Suprapubic skin (tissue), 4 donors: ENCODE measurements at regions not wholly inside any gene's neighbourhood (a gene's known extent, or its start where the extent isn't known, plus 50 kb on each side); places are given as distances from the start of the nearest gene placed in this dataset.
"Not testable (repeated sequence)": the region's sequence is repeated elsewhere in the genome, so short reads cannot be mapped to it uniquely, and the experiment has no call there.

Experiments
- DNase-seq, 2 donors: peaks; one replicate each; pipeline ENCODE4 v3.0.0-alpha.2; 2019; ENCODE audit warnings: low spot score in 2 of 2
- H3K27ac ChIP-seq: fragments of 200-600 bp; sonication (generic); one replicate; pipeline ENCODE4 v1.5.1; 2019
- H3K27me3 ChIP-seq: fragments of 200-600 bp; sonication (generic); one replicate; pipeline ENCODE4 v1.5.1; 2019
- H3K36me3 ChIP-seq: fragments of 200-600 bp; sonication (generic); one replicate; pipeline ENCODE4 v1.5.1; 2019
- H3K4me1 ChIP-seq: fragments of 200-600 bp; sonication (generic); one replicate; pipeline ENCODE4 v1.5.1; 2019
- H3K4me3 ChIP-seq: fragments of 200-600 bp; sonication (generic); one replicate; pipeline ENCODE4 v1.5.1; 2019; ENCODE audit warnings: mild to moderate bottlenecking
- H3K9me3 ChIP-seq: fragments of 200-600 bp; sonication (generic); one replicate; pipeline ENCODE4 v1.5.1; 2019
- EP300 ChIP-seq: sonication (generic); formaldehyde crosslinking; IDR thresholded peaks from one replicate; pipeline ENCODE4 v1.6.1; 2017; ENCODE audit warnings: antibody characterized with exemption
- POLR2A ChIP-seq, 2 donors: fragments of 450-650 bp; IDR thresholded peaks; one replicate each; pipeline ENCODE4 v1.6.1; 2017; ENCODE audit warnings: antibody characterized with exemption in 2 of 2, mild to moderate bottlenecking in 2 of 2, moderate library complexity in 2 of 2
- POLR2AphosphoS5 ChIP-seq, 3 donors: sonication (generic); formaldehyde crosslinking; IDR thresholded peaks; one replicate each; pipeline ENCODE4 v1.6.1; 2017; ENCODE audit warnings: antibody characterized with exemption in 3 of 3
- WGBS: methylation state at CpG from one replicate; pipeline ENCODE4 v1.1.5; 2018; 5-methylcytosine and 5-hydroxymethylcytosine counted together
- TF ChIP-seq, protein P1 (sequence below), 2 donors: fragments of 200-600 bp in 1 of 2; fragments of 450-650 bp in 1 of 2; sonication (generic) in 1 of 2; IDR thresholded peaks; one replicate each; pipeline ENCODE4 v1.5.1; 2016 to 2019; ENCODE audit warnings: antibody characterized with exemption in 2 of 2, mild to moderate bottlenecking in 1 of 2, moderate library complexity in 1 of 2

GRCh38 chr1:172843444-172843843 is 184.5 kb downstream of the FASLG start:
- Histone ChIP-seq H3K4me3 (no peak overlapping the region), H3K27me3 (no peaks in the 10 kb centered on the region), H3K27ac (no peak overlapping the region), H3K36me3 (no peaks in the 10 kb centered on the region), H3K4me1 (peaks cover 6% of the 10 kb centered on the region), H3K9me3 (no peaks in the 10 kb centered on the region)
- no peak for TF ChIP-seq POLR2AphosphoS5 (IDR thresholded peaks at IDR 0.05)
- TF ChIP-seq EP300, result no peak
- no peak for TF ChIP-seq POLR2A (IDR thresholded peaks at IDR 0.05)
- TF ChIP-seq, protein P1, sequence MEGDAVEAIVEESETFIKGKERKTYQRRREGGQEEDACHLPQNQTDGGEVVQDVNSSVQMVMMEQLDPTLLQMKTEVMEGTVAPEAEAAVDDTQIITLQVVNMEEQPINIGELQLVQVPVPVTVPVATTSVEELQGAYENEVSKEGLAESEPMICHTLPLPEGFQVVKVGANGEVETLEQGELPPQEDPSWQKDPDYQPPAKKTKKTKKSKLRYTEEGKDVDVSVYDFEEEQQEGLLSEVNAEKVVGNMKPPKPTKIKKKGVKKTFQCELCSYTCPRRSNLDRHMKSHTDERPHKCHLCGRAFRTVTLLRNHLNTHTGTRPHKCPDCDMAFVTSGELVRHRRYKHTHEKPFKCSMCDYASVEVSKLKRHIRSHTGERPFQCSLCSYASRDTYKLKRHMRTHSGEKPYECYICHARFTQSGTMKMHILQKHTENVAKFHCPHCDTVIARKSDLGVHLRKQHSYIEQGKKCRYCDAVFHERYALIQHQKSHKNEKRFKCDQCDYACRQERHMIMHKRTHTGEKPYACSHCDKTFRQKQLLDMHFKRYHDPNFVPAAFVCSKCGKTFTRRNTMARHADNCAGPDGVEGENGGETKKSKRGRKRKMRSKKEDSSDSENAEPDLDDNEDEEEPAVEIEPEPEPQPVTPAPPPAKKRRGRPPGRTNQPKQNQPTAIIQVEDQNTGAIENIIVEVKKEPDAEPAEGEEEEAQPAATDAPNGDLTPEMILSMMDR (IDR thresholded peaks at IDR 0.05), result no peak
- WGBS, result 41% methylated on average over 2 of the region's 2 CpGs
- no peak for DNase-seq

DNA sequence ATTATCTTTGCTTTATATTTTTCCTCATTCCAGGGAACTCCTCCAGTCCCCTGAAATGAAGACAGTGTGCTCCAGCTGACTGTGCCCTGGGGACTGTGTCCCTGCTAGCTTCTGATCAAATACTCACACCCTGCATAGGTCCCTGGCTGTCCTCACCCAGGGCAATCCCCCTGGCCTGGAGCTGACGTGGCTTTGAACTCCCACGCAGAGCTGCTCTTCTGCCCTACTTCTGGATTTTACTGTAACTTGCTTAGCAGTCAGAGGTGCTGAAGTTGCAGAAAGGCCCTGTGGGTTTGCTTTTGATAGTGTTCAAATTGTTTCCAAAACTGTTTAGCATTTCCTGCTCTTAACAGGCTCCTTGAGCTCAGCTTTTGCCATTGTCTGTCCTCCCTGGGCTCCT is 186.5 kb downstream of the FASLG start:
- Histone ChIP-seq H3K9me3 (no peaks in the 10 kb centered on the region), H3K4me3 (no peak overlapping the region), H3K27ac (no peak overlapping the region), H3K36me3 (no peaks in the 10 kb centered on the region), H3K4me1 (peaks cover 6% of the 10 kb centered on the region), H3K27me3 (no peaks in the 10 kb centered on the region)
- no peak for DNase-seq
- WGBS, result 43% methylated on average over 2 of the region's 2 CpGs
- TF ChIP-seq POLR2AphosphoS5 (IDR thresholded peaks at IDR 0.05) (no peak), POLR2A (IDR thresholded peaks at IDR 0.05) (no peak), EP300 (no peak)
- TF ChIP-seq, protein P1 (IDR thresholded peaks at IDR 0.05), result no peak

DNA sequence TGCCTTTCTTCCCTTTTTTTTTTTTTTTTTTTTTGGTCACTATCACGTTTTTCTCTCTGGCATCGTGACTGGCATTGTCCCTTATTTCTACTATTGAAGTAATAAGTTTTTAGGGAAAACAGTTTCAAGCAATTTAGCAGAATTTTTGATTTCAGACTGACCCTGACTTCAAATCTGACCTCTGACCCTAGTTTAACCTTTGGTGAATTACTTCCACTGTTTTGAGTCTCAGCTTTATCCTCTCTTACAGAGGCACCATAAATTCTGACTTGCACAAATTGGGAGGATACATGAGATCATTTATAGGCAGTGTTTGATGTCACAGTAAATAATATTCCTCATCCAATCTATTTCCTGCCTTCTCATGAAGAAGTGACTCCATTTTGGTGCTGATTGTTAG is 187.0 kb downstream of the FASLG start:
- TF ChIP-seq EP300 (no peak), POLR2AphosphoS5 (IDR thresholded peaks at IDR 0.05) (no peak)
- no peak overlapping the region for H3K27ac ChIP-seq
- peaks cover 6% of the 10 kb centered on the region for H3K4me1 ChIP-seq
- no peak overlapping the region for H3K4me3 ChIP-seq
- no peaks in the 10 kb centered on the region for H3K27me3 ChIP-seq
- WGBS, result 79% methylated on average over 2 of the region's 2 CpGs
- H3K36me3 ChIP-seq, result no peaks in the 10 kb centered on the region
- no peak for DNase-seq
- H3K9me3 ChIP-seq, result no peaks in the 10 kb centered on the region

DNA sequence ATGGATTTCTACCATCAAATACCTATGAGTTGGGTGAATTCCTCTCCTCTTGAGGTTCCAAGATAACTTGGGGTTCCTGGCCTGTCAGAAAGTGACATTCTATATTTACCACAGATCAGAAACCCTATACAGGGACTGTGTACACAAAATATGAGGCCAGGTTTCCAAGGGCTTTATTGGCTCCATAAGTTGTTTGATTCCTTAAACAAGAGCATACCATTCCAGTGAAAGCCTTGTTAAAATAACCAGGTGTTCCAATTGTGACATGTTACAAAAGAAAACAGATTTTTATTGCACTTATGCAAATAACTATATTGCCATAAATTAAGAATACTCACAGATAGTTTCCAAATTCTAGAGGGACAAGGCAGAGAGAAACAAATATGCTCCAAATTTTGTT is 188.9 kb downstream of the FASLG start:
- H3K27ac ChIP-seq, H3K9me3 ChIP-seq, DNase-seq, H3K4me1 ChIP-seq, H3K4me3 ChIP-seq, H3K36me3 ChIP-seq, H3K27me3 ChIP-seq: not testable (repeated sequence)

DNA sequence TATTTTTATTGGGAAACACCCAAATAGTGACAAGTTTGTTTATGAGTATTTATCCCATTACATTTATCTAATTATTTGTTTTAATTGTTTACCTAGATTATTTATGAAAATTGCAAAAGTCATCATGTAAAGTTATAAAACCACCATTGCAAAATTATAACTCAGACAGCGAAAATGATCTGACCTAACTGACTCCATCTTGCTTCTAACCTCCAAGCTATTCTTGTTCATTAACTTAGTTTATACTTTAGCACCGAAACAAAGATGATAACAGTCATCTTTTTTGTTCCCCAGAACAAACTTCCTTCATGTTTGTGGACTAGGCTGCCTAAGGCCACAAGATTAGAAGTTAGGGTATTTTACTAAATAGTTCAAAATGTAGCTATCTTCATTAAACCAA is 190.8 kb downstream of the FASLG start:
- 94% methylated on average over 2 of the region's 2 CpGs for WGBS

GRCh38 chr1:172851077-172851476 is 192.2 kb downstream of the FASLG start:
- Histone ChIP-seq H3K4me3 (no peak overlapping the region), H3K4me1 (no peaks in the 10 kb centered on the region), H3K9me3 (no peaks in the 10 kb centered on the region), H3K27me3 (no peaks in the 10 kb centered on the region), H3K27ac (no peak overlapping the region), H3K36me3 (no peaks in the 10 kb centered on the region)
- no peak for TF ChIP-seq EP300
- TF ChIP-seq POLR2AphosphoS5 (IDR thresholded peaks at IDR 0.05), result no peak
- 74% methylated on average over 8 of the region's 8 CpGs for WGBS
- no peak for DNase-seq

More for the DNA sequence above, 190.8 kb downstream of the FASLG start:
- no peak for DNase-seq
- H3K36me3 ChIP-seq, result no peaks in the 10 kb centered on the region
- H3K27me3 ChIP-seq, result no peaks in the 10 kb centered on the region
- peaks cover 6% of the 10 kb centered on the region for H3K4me1 ChIP-seq
- no peaks in the 10 kb centered on the region for H3K9me3 ChIP-seq
- no peak overlapping the region for H3K4me3 ChIP-seq
- no peak for TF ChIP-seq POLR2AphosphoS5 (IDR thresholded peaks at IDR 0.05)
- TF ChIP-seq, protein P1 (IDR thresholded peaks at IDR 0.05), result no peak
- TF ChIP-seq EP300, result no peak
- TF ChIP-seq POLR2A (IDR thresholded peaks at IDR 0.05), result no peak
- no peak overlapping the region for H3K27ac ChIP-seq

- no peak for DNase-seq
- Histone ChIP-seq H3K27ac (no peak overlapping the region), H3K4me1 (no peaks in the 10 kb centered on the region), H3K27me3 (no peaks in the 10 kb centered on the region), H3K4me3 (no peak overlapping the region), H3K36me3 (no peaks in the 10 kb centered on the region), H3K9me3 (no peaks in the 10 kb centered on the region)
- WGBS, result 54% methylated on average over 2 of the region's 2 CpGs
- TF ChIP-seq, protein P1 (IDR thresholded peaks at IDR 0.05), result no peak
- no peak for TF ChIP-seq POLR2A (IDR thresholded peaks at IDR 0.05)
- TF ChIP-seq EP300, result no peak
- TF ChIP-seq POLR2AphosphoS5 (IDR thresholded peaks at IDR 0.05), result no peak
Observed at GRCh38 chr1:172851856-172852255, 193.0 kb downstream of the FASLG start.

DNA sequence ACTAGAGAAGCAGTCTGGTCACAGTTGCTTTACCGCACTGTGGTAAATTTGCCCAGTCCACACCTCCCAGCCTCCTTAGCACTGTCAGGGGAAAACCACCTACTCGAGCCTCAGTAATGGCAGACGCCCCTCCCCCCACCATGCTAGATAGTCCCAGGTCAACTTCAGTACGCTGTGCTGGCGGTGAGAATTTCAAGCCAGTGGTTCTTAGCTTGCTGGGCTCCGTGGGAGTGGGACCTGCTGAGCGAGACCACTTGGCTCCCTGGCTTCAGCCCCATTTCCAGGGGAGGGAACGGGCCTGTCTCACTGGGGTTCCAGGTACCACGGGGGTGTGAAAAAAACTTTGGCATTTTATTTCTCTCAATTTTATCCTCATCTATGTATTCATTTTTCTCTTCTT is 194.8 kb downstream of the TNFSF18 start:
- not testable (repeated sequence) for H3K4me1 ChIP-seq, H3K4me3 ChIP-seq, H3K27me3 ChIP-seq, DNase-seq, H3K36me3 ChIP-seq, H3K9me3 ChIP-seq, H3K27ac ChIP-seq
- 88% methylated on average over 9 of the region's 9 CpGs for WGBS
